ENCODE measurements at regions not wholly inside any gene's neighbourhood (a gene's known extent, or its start where the extent isn't known, plus 50 kb on each side); places are given as distances from the start of the nearest gene placed in this dataset.

GRCh38 chr14:106393742-106394141, 867.4 kb downstream of the TMEM121 start:
- TF ChIP-seq CTCF (IDR thresholded peaks at IDR 0.05; ENCODE audit: low read depth, low read length, poor library complexity, severe bottlenecking) (no peak), EZH2phosphoT487 (IDR thresholded peaks at IDR 0.05; ENCODE audit: borderline replicate concordance, low read length) (no peak)

Measured in DOHH2 (cell line).